ENCODE measurements at regions not wholly inside any gene's neighbourhood (a gene's known extent, or its start where the extent isn't known, plus 50 kb on each side); places are given as distances from the start of the nearest gene placed in this dataset.

DNA sequence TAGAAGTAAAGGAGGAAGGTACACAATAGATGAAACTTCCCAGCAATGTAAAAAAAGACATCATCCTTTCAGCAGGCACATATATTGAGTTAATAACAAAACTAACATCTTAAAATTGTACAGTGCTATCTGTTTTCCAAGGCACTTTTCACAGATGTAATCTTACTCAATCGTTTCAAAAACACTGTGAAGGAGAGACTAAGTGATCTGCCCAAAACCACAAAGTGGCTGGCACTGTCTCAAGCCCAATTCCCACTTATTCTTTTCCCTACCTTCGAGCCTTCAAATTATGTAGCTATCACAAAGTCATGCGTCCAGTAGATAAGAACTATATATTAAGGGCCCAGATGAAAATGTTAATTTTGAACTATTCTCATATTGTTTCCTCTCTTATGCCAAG is 193.6 kb upstream of the RASSF8 start:
- TF ChIP-seq, protein P1, sequence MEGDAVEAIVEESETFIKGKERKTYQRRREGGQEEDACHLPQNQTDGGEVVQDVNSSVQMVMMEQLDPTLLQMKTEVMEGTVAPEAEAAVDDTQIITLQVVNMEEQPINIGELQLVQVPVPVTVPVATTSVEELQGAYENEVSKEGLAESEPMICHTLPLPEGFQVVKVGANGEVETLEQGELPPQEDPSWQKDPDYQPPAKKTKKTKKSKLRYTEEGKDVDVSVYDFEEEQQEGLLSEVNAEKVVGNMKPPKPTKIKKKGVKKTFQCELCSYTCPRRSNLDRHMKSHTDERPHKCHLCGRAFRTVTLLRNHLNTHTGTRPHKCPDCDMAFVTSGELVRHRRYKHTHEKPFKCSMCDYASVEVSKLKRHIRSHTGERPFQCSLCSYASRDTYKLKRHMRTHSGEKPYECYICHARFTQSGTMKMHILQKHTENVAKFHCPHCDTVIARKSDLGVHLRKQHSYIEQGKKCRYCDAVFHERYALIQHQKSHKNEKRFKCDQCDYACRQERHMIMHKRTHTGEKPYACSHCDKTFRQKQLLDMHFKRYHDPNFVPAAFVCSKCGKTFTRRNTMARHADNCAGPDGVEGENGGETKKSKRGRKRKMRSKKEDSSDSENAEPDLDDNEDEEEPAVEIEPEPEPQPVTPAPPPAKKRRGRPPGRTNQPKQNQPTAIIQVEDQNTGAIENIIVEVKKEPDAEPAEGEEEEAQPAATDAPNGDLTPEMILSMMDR (IDR thresholded peaks at IDR 0.05) = no peak
- no peak for TF ChIP-seq POLR2A (IDR thresholded peaks at IDR 0.05)

All from testis (tissue), 2 donors.